GM21515 (cell line): ENCODE measurements at regions not wholly inside any gene's neighbourhood (a gene's known extent, or its start where the extent isn't known, plus 50 kb on each side); places are given as distances from the start of the nearest gene placed in this dataset.
"Not testable (repeated sequence)": the region's sequence is repeated elsewhere in the genome, so short reads cannot be mapped to it uniquely, and the experiment has no call there.

ENCODE experiments used
- ATAC-seq: cut with Tn5 transposase; IDR thresholded peaks from one replicate; pipeline ENCODE4 v1.9.1; 2021; ENCODE audit not compliant: unreplicated experiment

DNA sequence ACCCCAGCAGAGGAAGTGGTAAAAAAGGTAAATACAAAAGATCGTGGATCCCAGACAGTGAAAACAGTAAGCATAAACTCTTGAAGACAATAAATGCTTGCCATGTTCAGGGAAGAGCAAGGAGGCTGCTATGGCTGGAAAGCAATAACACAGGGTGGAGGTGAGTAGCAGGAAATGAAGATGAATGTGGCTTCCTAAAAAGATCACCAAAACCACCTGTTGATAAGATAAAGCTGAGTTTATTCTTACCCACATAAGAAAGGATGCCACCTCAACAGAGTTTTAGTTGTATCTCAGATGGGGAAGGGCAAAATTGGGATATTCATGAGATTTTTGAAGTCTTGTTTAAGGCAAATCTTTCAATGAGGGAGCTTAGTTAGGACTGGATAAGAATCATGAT lies 273.3 kb downstream of the MSX2 start:
- ATAC-seq: no peak

DNA sequence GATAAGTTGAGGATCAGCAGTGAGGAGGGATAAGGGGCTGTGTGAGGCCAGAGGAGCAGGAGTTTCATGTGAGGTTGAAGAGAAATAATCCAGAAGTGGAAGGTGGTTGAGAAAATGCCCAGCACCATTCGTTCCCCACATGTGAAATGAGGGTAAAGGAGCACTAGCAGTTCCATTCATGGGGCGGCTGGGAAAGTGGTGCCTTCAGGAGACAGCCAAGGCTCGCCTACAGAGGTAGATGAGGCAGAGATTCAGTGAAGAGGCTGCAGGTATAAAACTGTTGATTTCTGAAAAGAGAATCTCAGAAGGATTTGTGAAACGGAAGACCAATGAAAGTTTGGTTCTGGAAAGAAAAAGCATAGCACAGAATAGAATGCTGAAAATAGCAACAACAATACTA lies 272.6 kb downstream of the MSX2 start:
- no peak for ATAC-seq

DNA sequence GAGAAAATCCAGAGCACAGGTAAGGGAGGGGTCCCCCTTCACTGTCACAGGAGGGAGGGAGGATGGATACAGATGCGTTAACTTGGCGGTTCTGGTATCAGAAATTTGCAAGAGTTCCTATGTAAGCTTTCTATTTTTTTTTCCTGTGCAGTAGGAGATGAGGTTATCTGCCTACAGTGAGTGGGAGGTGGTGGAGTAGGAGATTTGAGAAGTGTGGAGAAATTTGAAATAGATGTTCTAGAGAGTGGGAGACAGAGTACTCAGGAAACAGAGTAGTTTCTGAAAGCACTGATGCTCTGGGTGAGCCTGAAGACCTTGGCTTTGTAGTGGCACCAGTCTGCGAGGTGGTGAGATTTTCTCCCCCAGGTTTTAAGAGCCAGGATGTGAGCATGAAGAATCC lies 271.4 kb downstream of the MSX2 start:
- no peak for ATAC-seq

DNA sequence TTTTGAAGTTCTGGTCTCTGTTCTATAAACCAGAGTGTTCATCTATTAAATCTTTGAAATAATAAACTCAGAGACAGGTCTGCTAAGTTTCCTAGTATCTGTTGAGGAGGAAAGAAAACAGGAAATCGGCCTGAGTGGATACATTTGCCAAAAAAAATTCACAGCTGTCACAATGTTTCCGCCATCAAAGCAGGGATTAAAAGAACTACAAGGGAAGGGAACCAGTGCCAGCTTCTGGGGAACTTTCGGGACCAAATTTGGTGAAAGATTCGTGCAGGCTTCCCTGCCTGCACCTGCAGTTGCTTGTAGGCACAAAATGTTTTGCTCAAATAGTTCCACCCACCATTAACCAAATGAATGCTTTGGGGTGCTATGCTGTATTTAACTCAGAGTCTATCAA lies 267.5 kb downstream of the MSX2 start:
- no peak for ATAC-seq

DNA sequence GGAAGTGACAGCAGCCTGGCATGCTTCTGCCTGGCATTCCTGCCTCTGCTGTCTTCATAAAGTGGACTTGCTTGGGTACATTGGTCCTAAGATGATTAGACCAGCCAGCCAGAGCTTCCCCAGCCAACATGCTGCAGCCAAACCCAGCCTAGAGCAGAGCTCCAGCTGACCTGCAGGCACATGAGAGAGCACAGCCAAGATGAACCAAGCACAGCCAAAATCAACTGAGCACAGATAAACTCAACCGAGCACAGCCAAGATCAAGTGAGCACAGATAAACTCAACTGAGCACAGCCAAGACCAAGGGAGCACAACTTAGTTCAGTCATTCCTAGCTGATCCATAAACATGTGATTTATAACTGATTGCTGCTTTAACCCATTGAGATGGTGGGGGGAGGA lies 266.5 kb downstream of the MSX2 start:
- ATAC-seq: no peak

DNA sequence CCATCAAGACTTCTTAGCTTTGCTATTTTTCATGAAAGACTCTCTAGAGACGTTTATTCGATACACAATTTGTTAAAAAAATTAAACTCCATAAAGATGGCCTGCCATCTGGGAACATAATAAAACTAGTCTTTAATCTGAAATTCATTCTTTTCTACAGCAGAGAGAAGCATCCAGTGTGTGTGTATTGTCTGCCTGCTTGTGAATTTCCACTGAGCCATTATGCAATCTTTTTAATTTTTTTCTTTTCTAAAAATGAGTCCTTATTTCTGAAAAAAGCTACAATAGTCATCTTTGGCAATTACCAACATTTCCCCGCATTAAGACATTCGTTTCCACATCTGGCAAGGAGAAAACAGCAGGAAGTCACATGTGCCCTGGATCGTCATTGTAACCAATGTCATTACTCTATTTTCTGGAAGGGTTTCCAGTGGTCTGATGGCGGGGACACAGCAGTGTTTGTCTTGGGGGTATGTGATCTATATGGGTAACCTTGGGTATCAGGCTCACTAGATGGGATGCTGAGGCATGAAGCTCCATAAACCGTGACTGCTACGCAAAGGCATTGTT lies 263.1 kb downstream of the MSX2 start:
- no peak for ATAC-seq

DNA sequence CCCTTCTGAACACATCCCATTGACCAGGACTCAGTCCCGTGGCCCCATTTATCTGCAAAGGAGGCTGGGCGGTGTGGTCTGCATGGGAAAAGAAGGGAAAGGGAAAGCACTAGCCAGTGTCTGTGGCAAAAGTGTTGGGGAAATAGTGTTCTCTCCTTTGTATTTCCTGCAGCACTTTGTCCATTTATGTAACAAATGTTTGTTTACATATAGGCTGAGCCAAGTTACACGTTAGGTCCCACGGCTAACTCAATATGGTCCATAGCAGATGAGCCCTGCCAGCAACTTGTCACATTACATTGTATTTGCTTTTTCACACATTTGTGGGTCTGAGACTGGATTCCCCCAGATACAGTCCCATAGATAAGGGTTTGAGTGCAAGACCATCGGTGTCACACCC lies 260.5 kb downstream of the MSX2 start:
- ATAC-seq: no peak

DNA sequence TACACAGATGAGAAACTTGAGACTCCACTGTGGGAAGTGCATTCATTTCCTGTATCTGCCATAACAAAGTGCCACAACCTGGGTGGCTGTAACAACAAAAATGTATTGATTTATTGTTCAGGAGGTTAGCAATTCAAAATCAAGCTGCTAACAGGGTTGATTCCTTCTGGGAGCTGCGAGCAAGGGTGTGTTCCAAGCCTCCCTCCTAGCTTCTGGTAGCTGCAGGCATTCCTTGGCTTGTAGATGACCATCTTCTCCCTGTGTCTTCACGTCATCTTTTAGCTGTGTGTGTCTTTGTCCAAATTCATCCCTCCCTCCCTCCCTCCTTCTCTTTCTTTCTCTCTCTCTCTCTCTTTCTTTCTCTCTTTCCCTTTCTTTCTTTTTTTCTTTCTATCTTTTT lies 258.1 kb downstream of the MSX2 start:
- ATAC-seq: no peak

DNA sequence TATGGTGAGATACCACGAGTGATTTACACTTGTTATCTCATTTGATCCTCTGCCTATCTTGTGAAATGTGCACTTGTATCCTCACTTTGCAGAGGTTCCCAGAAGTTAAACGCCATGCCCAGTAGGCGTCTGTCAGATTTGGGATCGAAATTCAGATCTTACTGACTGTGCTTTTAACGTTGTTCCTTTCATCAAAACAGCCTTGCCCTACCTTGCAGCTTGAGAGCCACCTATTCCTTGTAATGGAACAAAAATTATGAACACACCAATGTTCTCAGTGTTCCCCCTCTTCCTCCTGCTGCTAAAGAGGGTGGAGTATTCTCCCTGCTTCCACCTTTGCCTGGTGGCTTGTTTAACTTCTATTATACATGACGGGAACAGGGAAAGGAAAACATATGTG lies 257.0 kb downstream of the MSX2 start:
- no peak for ATAC-seq

DNA sequence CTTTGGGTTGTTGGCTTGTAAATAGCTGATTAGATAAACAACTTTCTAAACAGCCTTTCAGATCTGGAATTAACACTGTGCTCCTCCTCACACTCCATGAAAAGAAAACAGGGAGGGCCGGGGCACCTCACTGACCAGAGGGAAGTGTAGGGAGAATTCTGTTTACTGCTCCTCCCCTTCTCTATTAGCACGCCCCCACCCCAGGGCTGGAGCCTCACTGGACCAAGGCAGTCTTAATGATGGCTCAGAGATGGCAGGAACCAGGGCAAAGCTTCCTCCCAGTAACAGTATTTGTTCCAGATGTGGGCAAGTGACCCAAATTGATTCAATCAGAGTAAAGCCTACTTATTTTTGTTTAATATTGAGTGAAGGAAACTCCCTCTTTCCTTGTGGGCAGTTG lies 256.6 kb downstream of the MSX2 start:
- ATAC-seq: no peak

DNA sequence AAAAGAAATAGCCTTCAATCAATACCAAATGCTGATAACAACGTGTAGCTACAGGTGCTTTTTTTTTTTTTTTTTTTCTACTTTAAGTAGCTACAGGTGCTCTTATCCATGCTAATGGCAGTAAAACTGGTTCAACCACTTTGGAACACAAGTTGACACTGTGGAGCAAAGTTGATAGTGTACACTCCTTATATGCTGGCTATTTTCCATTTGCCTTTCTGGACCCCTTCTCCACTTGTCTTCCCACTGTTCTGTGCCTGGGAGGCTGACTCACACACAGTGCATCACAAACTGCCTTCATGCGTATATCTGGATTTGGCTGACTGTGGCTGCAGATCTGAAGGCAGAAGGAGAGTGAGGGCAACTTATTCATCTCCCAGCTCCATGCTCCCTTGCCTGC lies 247.9 kb downstream of the MSX2 start:
- no peak for ATAC-seq

DNA sequence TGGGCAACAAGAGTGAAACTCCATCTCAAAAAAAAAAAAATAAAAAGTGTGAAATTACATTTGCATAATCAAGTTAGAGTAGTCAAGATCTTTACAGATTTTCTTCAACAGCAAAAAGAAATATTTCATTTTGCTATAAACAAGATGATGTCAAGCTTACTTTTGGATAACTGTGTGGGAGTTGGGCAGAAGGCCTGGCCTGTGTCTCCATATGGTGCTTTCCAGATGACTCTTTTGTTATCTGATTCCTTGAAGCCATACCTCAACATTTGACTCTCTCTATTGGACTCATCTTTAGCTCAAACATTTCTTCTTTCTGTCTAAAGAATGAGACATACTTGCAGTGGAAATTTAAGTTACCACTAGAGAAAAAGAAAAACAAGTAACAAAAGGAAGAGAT lies 246.8 kb downstream of the MSX2 start:
- no peak for ATAC-seq

DNA sequence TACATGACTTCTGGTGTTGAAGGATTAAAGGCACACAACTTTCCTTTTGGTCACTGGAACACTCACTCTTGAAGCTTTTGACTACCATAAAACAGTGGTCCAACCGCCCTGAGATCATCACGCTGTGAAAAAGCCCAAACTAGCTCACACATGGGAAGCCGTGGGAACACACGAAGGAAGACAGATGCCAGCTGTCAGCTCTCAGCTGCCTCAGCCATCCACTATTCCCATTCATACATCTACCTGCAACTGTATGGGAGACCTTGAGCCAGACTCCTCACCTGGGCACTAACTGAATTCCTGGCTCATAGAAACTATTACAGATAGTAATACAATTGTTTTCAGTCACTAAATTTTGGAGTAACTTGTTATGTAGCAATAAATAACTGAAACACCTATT lies 246.1 kb downstream of the MSX2 start:
- ATAC-seq: no peak

DNA sequence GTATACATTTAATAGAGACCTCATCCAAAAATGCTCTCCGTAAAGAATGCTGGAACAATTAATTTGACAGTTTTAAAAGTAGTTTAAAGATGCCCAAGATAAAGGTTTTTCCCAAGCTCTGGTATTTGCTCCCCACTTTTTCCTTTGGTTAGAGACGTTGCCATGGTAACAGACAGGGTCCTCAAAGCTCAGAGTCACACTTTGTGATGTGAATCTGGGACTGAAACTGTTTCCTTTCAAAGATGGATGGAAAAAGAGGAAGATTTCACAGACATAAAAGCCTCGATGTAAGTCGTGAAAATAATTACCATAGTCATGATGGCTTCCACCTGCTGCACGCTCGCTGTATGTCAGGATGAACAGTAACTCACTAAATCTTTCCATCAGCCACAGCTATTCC lies 229.5 kb downstream of the MSX2 start:
- no peak for ATAC-seq

DNA sequence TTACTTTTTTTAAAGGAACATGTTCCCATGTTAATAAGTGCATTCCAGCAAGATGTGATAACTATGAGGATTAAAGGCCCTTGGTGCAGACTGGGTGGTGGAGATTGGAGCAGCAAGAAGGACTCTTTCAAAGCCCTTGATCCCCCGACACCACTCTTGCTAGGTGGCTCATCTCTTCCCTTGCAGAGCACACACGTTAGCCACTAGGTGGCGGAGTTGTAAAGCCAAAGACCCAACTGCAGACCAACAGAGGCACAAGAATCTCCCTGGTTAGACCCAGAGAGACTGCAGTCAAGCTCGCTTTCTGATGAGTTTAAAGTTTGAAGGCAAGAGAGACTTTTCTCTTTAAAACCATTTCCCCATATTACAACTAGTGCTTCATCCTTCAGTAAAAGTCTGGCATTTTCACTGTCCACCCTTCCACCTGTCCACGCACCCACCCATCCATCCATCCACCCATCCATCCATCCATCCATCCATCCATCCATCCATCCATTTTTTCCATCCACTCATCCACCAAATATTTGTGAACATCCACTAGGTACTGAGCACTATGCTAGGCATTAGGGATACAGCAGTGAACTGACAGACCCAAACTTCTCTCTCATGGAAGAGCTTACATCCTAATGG lies 226.9 kb downstream of the MSX2 start:
- ATAC-seq: peak; percentile 82

DNA sequence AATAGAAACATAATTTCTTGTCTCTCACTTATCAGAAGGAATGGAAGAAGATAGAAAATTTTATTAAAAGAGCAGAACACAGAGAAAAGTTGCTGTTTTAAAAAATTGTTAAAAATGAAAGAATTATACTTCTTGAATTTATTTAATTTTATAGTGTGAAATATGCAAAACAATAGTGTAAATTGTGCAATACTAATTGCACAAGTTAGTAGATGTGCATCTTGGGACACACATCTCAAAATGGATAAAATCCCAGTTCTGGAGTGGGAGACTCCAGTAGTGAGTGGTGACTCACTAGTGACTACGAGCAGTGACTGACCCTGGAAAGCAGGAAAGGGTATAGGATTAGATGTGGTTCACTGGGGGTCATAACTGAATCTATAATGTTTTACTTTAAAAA lies 223.2 kb downstream of the MSX2 start:
- ATAC-seq: no peak

DNA sequence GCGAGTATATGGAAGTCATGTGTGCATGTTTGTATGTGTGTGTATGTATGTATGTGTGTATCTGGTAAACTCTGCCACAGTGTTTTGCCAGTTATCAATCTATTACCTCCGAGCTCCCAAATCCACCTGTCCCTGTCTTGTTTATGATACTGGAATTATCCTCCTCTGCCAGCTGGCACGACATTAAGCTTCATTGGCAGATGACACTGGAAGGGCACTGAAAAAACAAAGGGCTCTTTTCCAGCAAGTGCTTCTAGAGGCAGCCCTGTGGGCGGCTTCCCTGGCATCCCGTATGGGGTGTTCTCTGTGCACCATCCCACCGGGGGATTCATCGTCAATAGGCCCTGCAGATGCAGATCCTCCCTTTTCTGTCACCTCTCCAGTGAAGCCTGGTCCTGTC lies 221.5 kb downstream of the MSX2 start:
- no peak for ATAC-seq

DNA sequence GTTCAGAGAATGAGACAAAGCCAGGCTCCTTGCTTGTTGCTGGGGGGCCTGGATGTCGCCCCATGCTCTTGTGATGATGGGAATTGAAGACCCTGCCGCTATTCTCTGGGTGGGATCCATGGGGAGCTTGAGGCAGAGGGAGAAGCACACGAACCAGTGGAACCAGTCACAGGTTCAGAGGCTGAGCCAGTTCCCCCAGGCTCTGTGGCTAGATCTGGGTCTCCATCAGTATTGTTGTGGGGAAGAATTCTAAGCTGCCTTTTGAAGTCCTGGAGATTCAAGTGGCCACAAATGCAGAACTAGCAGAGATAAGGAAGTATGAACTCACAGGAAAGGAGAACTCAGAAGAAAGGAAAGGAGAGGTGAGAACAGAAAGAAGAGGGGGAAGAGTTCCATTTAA lies 219.4 kb downstream of the MSX2 start:
- ATAC-seq: no peak

DNA sequence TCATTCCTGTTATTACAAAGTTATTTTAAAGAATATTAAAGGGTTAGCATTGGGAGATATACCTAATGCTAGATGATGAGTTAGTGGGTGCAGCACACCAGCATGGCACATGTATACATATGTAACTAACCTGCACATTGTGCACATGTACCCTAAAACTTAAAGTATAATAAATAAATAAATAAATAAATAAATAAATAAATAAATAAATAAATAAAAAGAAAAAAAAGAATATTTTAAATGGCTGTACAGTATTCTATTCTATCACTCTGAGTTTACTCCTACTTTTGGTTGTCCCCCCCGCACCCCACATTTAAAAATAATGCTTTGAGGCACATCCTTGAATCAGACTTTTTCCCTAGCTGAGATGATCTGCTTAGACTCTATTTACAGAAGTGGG lies 218.6 kb downstream of the MSX2 start:
- not testable (repeated sequence) for ATAC-seq

DNA sequence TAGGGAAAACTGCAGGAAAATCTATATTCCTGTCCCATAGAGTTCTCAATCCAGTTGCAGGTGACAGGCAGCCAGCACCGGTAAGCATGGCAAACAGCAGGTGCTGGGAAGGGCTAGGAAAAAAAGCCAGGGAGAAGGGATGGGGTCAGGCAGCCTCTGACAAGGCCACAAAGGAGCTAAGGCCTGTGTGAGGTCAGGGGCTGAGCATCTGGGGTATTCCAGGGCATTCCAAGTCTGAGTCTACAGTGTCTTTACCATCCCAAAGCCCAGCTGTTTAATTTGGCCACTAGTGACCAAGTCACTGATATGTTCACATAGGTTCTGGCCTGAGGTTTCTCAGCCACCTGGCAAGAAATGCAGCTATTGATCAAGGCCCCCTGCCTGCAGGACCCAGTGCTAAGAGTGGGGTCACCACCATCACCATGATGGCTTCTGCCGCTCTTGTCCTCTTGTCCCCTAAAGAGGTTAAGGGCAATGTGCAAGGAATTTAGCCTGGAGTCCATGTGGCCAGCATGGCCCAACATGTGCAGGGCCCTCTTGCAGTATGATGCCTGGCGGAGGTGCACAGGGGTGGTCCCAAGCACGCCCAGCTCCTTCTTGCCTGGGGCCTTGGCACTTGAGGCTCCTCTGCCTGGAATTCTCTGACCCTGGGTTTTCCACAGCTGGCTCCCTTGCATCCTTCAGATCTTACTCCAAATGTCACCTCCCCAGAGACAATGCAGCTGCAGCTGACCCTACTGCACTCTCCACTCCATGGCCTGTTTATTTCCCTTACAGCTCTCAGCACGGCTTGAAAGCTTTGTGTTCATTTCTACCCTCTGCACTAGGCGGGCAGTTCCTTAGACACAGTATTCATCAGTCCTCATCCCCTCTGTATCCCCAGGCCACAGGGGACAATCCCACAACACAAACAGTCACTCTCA lies 213.1 kb downstream of the MSX2 start:
- no peak for ATAC-seq

DNA sequence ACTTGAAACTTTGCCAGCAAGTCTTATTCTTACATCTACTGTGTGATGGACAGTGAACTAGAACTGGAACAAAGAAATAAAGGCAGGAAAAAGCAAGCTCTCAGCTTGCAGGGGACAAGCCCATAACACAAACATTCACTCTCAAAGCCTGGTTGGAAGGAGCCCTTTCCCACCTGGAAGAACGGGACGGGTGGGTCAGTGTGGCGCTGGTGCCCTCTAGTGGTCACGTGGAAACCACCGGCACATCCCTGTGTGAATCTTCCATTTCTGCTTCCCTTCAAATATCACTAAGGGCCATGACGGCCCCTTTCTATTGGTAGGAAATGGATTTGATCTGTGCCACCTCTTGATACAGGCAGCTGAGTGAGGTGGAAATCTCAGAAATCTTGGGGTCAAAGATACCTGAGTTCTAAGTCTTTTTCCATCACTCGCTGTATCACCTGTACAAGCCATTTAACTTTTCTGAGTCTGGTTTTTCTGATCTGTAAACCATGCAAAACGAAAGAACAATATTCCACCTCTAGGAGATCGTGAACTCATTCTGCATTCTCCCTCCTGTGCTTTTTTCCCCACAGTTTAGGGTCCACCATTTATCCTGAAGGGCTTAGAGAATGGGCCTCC lies 211.6 kb downstream of the MSX2 start:
- ATAC-seq: no peak

DNA sequence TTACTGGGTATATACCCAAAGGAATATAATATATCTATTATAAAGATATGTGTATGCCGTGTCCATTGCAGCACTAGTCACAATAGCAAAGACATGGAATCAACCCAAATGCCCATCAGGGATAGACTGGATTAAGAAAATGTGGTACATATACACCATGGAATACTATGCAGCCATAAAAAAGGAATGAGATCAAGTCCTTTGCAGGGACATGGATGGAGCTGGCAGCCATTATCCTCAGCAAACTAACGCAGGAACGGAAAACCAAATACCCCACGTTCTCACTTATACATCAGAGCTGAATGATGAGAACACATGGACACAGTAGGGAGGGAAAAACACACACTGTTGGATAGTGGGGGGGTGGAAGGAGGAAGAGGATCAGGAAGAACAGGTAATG lies 206.7 kb downstream of the MSX2 start:
- not testable (repeated sequence) for ATAC-seq
